Endometrium (tissue), 2 donors: ENCODE measurements at regions not wholly inside any gene's neighbourhood (a gene's known extent, or its start where the extent isn't known, plus 50 kb on each side); places are given as distances from the start of the nearest gene placed in this dataset.

Experiments
- FAIRE-seq: peaks from 2 replicates; lab custom pipeline; 2012; peaks lifted over from hg19 to GRCh38; lab: Jason Lieb, UNC
- donor health status: control.
- donor health status: control.

GRCh38 chr5:6806668-6807067, 93.4 kb downstream of the TENT4A start:
- FAIRE-seq: no peak

- no peak for FAIRE-seq
These were observed 95.2 kb downstream of the TENT4A start for GRCh38 chr5:6808462-6808861.

- FAIRE-seq: no peak
These were observed 97.6 kb downstream of the TENT4A start for GRCh38 chr5:6810641-6811405.

GRCh38 chr5:6812091-6812490, 98.9 kb downstream of the TENT4A start:
- no peak for FAIRE-seq

- no peak for FAIRE-seq
These were observed 99.8 kb downstream of the TENT4A start for GRCh38 chr5:6812800-6813731.

- no peak for FAIRE-seq
These were observed 101.6 kb downstream of the TENT4A start for GRCh38 chr5:6814816-6815215.

- no peak for FAIRE-seq
These were observed 105.6 kb downstream of the TENT4A start for GRCh38 chr5:6818594-6819511.

- FAIRE-seq: no peak
These were observed 106.3 kb downstream of the TENT4A start for GRCh38 chr5:6819521-6819920.

GRCh38 chr5:6820851-6821479, 107.7 kb downstream of the TENT4A start:
- no peak for FAIRE-seq

- no peak for FAIRE-seq
These were observed 108.8 kb downstream of the TENT4A start for GRCh38 chr5:6822068-6822467.

GRCh38 chr5:6822556-6823343, 109.5 kb downstream of the TENT4A start:
- FAIRE-seq: no peak

- FAIRE-seq: no peak
These were observed 110.8 kb downstream of the TENT4A start for GRCh38 chr5:6823996-6824395.

- FAIRE-seq: no peak
These were observed 112.5 kb downstream of the TENT4A start for GRCh38 chr5:6825678-6826244.

- FAIRE-seq: no peak
These were observed 113.5 kb downstream of the TENT4A start for GRCh38 chr5:6826756-6827155.

- no peak for FAIRE-seq
These were observed 114.4 kb downstream of the TENT4A start for GRCh38 chr5:6827526-6828219.

GRCh38 chr5:6829150-6829784, 116.0 kb downstream of the TENT4A start:
- FAIRE-seq: no peak

GRCh38 chr5:6830643-6831239, 117.5 kb downstream of the TENT4A start:
- no peak for FAIRE-seq

- FAIRE-seq: no peak
These were observed 118.7 kb downstream of the TENT4A start for GRCh38 chr5:6831678-6832671.
